ENCODE measurements at regions not wholly inside any gene's neighbourhood (a gene's known extent, or its start where the extent isn't known, plus 50 kb on each side); places are given as distances from the start of the nearest gene placed in this dataset.

DNA sequence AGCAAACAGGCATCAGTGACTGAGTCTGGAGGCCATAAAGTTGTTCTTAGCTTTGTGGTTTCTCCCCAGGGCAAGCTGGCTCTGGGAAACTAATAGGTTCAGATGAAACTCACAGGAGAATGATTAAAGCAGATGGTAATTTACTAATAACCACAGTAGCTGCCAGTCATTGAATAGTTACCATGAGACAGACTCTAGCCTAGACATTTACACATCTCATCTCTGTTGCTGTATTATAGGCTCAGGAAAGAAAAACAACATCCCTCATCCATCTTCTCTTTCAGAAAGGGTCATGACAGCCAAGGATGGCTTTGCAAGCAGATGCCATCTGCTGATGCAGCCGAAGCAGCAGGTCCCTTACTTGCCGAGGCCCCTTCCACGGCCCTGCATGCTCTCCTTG, 314.0 kb upstream of the ID2 start:
- TF ChIP-seq, protein P1, sequence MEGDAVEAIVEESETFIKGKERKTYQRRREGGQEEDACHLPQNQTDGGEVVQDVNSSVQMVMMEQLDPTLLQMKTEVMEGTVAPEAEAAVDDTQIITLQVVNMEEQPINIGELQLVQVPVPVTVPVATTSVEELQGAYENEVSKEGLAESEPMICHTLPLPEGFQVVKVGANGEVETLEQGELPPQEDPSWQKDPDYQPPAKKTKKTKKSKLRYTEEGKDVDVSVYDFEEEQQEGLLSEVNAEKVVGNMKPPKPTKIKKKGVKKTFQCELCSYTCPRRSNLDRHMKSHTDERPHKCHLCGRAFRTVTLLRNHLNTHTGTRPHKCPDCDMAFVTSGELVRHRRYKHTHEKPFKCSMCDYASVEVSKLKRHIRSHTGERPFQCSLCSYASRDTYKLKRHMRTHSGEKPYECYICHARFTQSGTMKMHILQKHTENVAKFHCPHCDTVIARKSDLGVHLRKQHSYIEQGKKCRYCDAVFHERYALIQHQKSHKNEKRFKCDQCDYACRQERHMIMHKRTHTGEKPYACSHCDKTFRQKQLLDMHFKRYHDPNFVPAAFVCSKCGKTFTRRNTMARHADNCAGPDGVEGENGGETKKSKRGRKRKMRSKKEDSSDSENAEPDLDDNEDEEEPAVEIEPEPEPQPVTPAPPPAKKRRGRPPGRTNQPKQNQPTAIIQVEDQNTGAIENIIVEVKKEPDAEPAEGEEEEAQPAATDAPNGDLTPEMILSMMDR (IDR thresholded peaks at IDR 0.05; ENCODE audit: low read length) = no peak
- TF ChIP-seq EZH2 (optimal IDR thresholded peaks at IDR 0.05; ENCODE audit: low read depth, low read length) (no peak), EZH2phosphoT487 (IDR thresholded peaks at IDR 0.05; ENCODE audit: low read length) (no peak)
- no peak overlapping the region for H3K4me3 ChIP-seq (ENCODE audit: low read length)
- no peaks in the 10 kb centered on the region for H3K9me2 ChIP-seq (replicated peaks; ENCODE audit: insufficient read depth, low read length)
- no peaks in the 10 kb centered on the region for H3F3A ChIP-seq (ENCODE audit: insufficient read depth, low read length)
- no peak overlapping the region for H2AFZ ChIP-seq (ENCODE audit: low read length)
- no peaks in the 10 kb centered on the region for H3K36me3 ChIP-seq (replicated peaks; ENCODE audit: insufficient read depth, low read length)
- no peaks in the 10 kb centered on the region for H4K20me1 ChIP-seq (ENCODE audit: insufficient read depth, low read length)
- H3K27me3 ChIP-seq (replicated peaks; ENCODE audit: insufficient read depth, low read length) = no peaks in the 10 kb centered on the region
- DNase-seq = no peak
- H3K4me1 ChIP-seq (ENCODE audit: low read length) = no peaks in the 10 kb centered on the region
- H3K9ac ChIP-seq (ENCODE audit: low read length) = no peak overlapping the region
- H3K27ac ChIP-seq (ENCODE audit: low read length) = no peak overlapping the region
- H3K9me3 ChIP-seq (replicated peaks; ENCODE audit: insufficient read depth, low read length) = no peaks in the 10 kb centered on the region
- no peaks in the 10 kb centered on the region for H3K79me2 ChIP-seq (ENCODE audit: low read length)
- H3K4me2 ChIP-seq (ENCODE audit: low read depth, low read length) = no peak overlapping the region

DNA sequence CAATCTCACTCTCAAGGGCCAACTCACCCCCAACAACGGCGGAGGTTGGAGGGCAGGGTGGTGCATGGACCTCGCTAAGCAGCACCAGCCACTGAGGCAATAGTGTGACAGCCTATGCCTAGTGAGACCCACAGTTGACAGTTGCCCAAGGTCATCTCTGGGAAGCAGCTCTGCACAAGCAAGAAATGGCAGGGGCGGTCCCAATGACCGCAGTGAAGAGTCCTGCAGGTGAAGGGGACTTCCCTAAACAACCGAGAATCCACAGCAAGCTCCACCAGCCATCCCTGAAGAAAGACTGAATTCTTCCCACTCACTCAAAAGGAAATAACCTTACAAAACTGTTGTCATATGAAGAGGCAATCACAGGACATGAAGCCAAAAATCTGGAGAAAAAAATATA, 313.4 kb upstream of the ID2 start:
- no peaks in the 10 kb centered on the region for H3K36me3 ChIP-seq (replicated peaks; ENCODE audit: insufficient read depth, low read length)
- no peak overlapping the region for H2AFZ ChIP-seq (ENCODE audit: low read length)
- H3K4me1 ChIP-seq (ENCODE audit: low read length) = no peaks in the 10 kb centered on the region
- H3K9me3 ChIP-seq (replicated peaks; ENCODE audit: insufficient read depth, low read length) = no peaks in the 10 kb centered on the region
- H3K27me3 ChIP-seq (replicated peaks; ENCODE audit: insufficient read depth, low read length) = 0 out of 2 replicates have a peak, but pooled peaks cover 4% of the 10 kb centered on the region
- no peaks in the 10 kb centered on the region for H3F3A ChIP-seq (ENCODE audit: insufficient read depth, low read length)
- no peak overlapping the region for H3K9ac ChIP-seq (ENCODE audit: low read length)
- H3K4me2 ChIP-seq (ENCODE audit: low read depth, low read length) = no peak overlapping the region
- H3K4me3 ChIP-seq (ENCODE audit: low read length) = no peak overlapping the region
- TF ChIP-seq, protein P1 (IDR thresholded peaks at IDR 0.05; ENCODE audit: low read length) = no peak
- TF ChIP-seq EZH2phosphoT487 (IDR thresholded peaks at IDR 0.05; ENCODE audit: low read length) = no peak
- no peak for TF ChIP-seq EZH2 (optimal IDR thresholded peaks at IDR 0.05; ENCODE audit: low read depth, low read length)
- no peaks in the 10 kb centered on the region for H4K20me1 ChIP-seq (ENCODE audit: insufficient read depth, low read length)
- H3K9me2 ChIP-seq (replicated peaks; ENCODE audit: insufficient read depth, low read length) = no peaks in the 10 kb centered on the region
- no peak overlapping the region for H3K27ac ChIP-seq (ENCODE audit: low read length)
- H3K79me2 ChIP-seq (ENCODE audit: low read length) = no peaks in the 10 kb centered on the region
- no peak for DNase-seq

DNA sequence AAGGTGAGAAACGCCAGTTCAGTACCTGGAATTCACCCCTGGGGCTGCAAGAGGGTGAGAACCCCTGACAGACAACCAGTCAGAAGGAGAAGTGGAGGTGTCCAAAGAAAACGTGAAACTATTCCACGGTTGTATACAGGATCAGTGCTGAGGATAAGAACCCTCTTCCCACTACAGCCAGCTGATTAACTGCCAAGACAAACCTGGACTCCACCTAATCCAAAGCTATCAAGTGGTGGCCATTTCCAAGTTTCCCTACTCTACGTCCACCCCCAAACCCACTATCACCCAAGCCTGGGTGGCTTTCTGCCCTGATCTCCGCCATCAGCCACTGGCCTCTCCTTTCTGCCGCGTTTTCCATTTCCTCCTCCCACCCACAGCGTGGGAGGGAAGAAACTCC, 312.3 kb upstream of the ID2 start:
- H3K27ac ChIP-seq (ENCODE audit: low read length) = no peak overlapping the region
- TF ChIP-seq EZH2phosphoT487 (IDR thresholded peaks at IDR 0.05; ENCODE audit: low read length) (no peak), EZH2 (optimal IDR thresholded peaks at IDR 0.05; ENCODE audit: low read depth, low read length) (no peak)
- TF ChIP-seq, protein P1 (IDR thresholded peaks at IDR 0.05; ENCODE audit: low read length) = no peak
- no peak overlapping the region for H3K9ac ChIP-seq (ENCODE audit: low read length)
- no peak for DNase-seq
- no peaks in the 10 kb centered on the region for H3F3A ChIP-seq (ENCODE audit: insufficient read depth, low read length)
- H3K4me1 ChIP-seq (ENCODE audit: low read length) = no peaks in the 10 kb centered on the region
- 0 out of 2 replicates have a peak, but pooled peaks cover 4% of the 10 kb centered on the region for H3K27me3 ChIP-seq (replicated peaks; ENCODE audit: insufficient read depth, low read length)
- no peaks in the 10 kb centered on the region for H3K9me2 ChIP-seq (replicated peaks; ENCODE audit: insufficient read depth, low read length)
- H3K36me3 ChIP-seq (replicated peaks; ENCODE audit: insufficient read depth, low read length) = no peaks in the 10 kb centered on the region
- H3K4me3 ChIP-seq (ENCODE audit: low read length) = no peak overlapping the region
- no peaks in the 10 kb centered on the region for H3K9me3 ChIP-seq (replicated peaks; ENCODE audit: insufficient read depth, low read length)
- H3K4me2 ChIP-seq (ENCODE audit: low read depth, low read length) = no peak overlapping the region
- no peak overlapping the region for H2AFZ ChIP-seq (ENCODE audit: low read length)
- H3K79me2 ChIP-seq (ENCODE audit: low read length) = no peaks in the 10 kb centered on the region
- no peaks in the 10 kb centered on the region for H4K20me1 ChIP-seq (ENCODE audit: insufficient read depth, low read length)
